HEK293 (cell line): ENCODE measurements at regions not wholly inside any gene's neighbourhood (a gene's known extent, or its start where the extent isn't known, plus 50 kb on each side); places are given as distances from the start of the nearest gene placed in this dataset.
A peak's percentile ranks its signal among the peaks of the same experiment; 100 is the strongest.

ENCODE experiments used
- CTCF ChIA-PET: fragments of 350-600 bp; formaldehyde crosslinking; extraction: SDS; loops from one replicate; lab custom pipeline; 2021; ENCODE audit warnings: antibody characterized with exemption; lab: Yijun Ruan, JAX
- POLR2A ChIA-PET: fragments of 300-600 bp; formaldehyde crosslinking; extraction: SDS; loops from one replicate; lab custom pipeline; 2020; ENCODE audit warnings: antibody characterized with exemption, inconsistent platforms; lab: Yijun Ruan, JAX
- H3K27ac ChIP-seq: fragments of 200-500 bp; sonication (Bioruptor generic); 2 replicates; pipeline ENCODE4 v1.5.1; 2014; ENCODE audit warnings: low read depth, low read length, control low read depth, inconsistent platforms; ENCODE audit errors: extremely low read depth
- H3K36me3 ChIP-seq, 2 experiments: fragments of 200-500 bp in 1 of 2; sonication (Bioruptor generic) in 1 of 2; 1 replicate in 1 of 2; 2 replicates in 1 of 2; pipeline ENCODE4 v1.5.1; 2014 to 2017; ENCODE audit warnings: inconsistent platforms in 2 of 2, low read length in 2 of 2; ENCODE audit not compliant: control insufficient read depth in 2 of 2, insufficient read depth in 1 of 2
- H3K4me1 ChIP-seq: fragments of 200-500 bp; sonication (Bioruptor generic); 2 replicates; pipeline ENCODE4 v1.5.1; 2014; ENCODE audit warnings: mild to moderate bottlenecking, low read length, inconsistent platforms; ENCODE audit not compliant: control insufficient read depth, insufficient read depth
- H3K4me3 ChIP-seq: 2 replicates; pipeline ENCODE4 v1.5.1; 2011; ENCODE audit warnings: low read depth, mild to moderate bottlenecking, control low read depth, low read length, moderate library complexity
- H3K9me3 ChIP-seq: fragments of 200-500 bp; sonication (Bioruptor generic); 2 replicates; pipeline ENCODE4 v1.5.1; 2014; ENCODE audit warnings: low read depth, low read length, inconsistent platforms; ENCODE audit not compliant: control insufficient read depth, insufficient read depth
- GLI4 ChIP-seq: fragments of 450-650 bp; formaldehyde crosslinking; IDR thresholded peaks from 2 replicates; pipeline ENCODE4 v1.5.1; 2016; ENCODE audit warnings: missing biosample characterization, missing genetic modification characterization
- HOXD13 ChIP-seq: sonication (generic); formaldehyde crosslinking; IDR thresholded peaks from 2 replicates; pipeline ENCODE4 v1.8.0; 2022; ENCODE audit warnings: missing genetic modification reagents, borderline replicate concordance
- INSM2 ChIP-seq: fragments of 450-650 bp; formaldehyde crosslinking; IDR thresholded peaks from 2 replicates; pipeline ENCODE4 v1.5.1; 2016; ENCODE audit warnings: missing biosample characterization, missing genetic modification characterization
- MEIS1 ChIP-seq: sonication (generic); formaldehyde crosslinking; IDR thresholded peaks from 2 replicates; pipeline ENCODE4 v1.8.1; 2022; ENCODE audit warnings: missing genetic modification reagents, mild to moderate bottlenecking, borderline replicate concordance
- SP7 ChIP-seq: fragments of 450-650 bp; formaldehyde crosslinking; IDR thresholded peaks from 2 replicates; pipeline ENCODE4 v1.5.1; 2016; ENCODE audit warnings: missing biosample characterization, missing genetic modification characterization
- ZFHX2 ChIP-seq: fragments of 450-650 bp; formaldehyde crosslinking; conservative IDR thresholded peaks from 2 replicates; pipeline ENCODE4 v1.5.1; 2016; ENCODE audit warnings: missing biosample characterization, missing genetic modification characterization
- ZNF155 ChIP-seq: fragments of 450-650 bp; formaldehyde crosslinking; IDR thresholded peaks from 2 replicates; pipeline ENCODE4 v1.5.1; 2016; ENCODE audit warnings: missing biosample characterization, missing genetic modification characterization
- ZNF174 ChIP-seq: fragments of 450-650 bp; formaldehyde crosslinking; IDR thresholded peaks from 2 replicates; pipeline ENCODE4 v1.5.0; 2017; ENCODE audit warnings: missing biosample characterization, mild to moderate bottlenecking, missing genetic modification characterization
- ZNF175 ChIP-seq: fragments of 450-650 bp; formaldehyde crosslinking; IDR thresholded peaks from 2 replicates; pipeline ENCODE4 v1.5.1; 2016; ENCODE audit warnings: missing biosample characterization, missing genetic modification characterization
- ZNF202 ChIP-seq: fragments of 450-650 bp; formaldehyde crosslinking; IDR thresholded peaks from 2 replicates; pipeline ENCODE4 v1.5.1; 2016; ENCODE audit warnings: missing biosample characterization, missing genetic modification characterization, borderline replicate concordance
- ZNF211 ChIP-seq: fragments of 450-650 bp; formaldehyde crosslinking; IDR thresholded peaks from 2 replicates; pipeline ENCODE4 v1.5.1; 2016; ENCODE audit warnings: low read depth, missing biosample characterization, missing genetic modification characterization
- ZNF24 ChIP-seq: fragments of 450-650 bp; formaldehyde crosslinking; IDR thresholded peaks from 2 replicates; pipeline ENCODE4 v1.5.1; 2016; ENCODE audit warnings: missing biosample characterization, missing genetic modification characterization
- ZNF335 ChIP-seq: fragments of 450-650 bp; formaldehyde crosslinking; conservative IDR thresholded peaks from 2 replicates; pipeline ENCODE4 v1.5.1; 2016; ENCODE audit warnings: missing biosample characterization, missing genetic modification characterization
- ZNF350 ChIP-seq: fragments of 450-650 bp; formaldehyde crosslinking; IDR thresholded peaks from 2 replicates; pipeline ENCODE4 v1.5.0; 2017; ENCODE audit warnings: missing biosample characterization, mild to moderate bottlenecking, missing genetic modification characterization
- ZNF354C ChIP-seq: fragments of 450-650 bp; formaldehyde crosslinking; IDR thresholded peaks from 2 replicates; pipeline ENCODE4 v1.5.1; 2016; ENCODE audit warnings: missing biosample characterization, missing genetic modification characterization, low read depth, borderline replicate concordance
- ZNF610 ChIP-seq: fragments of 450-650 bp; formaldehyde crosslinking; IDR thresholded peaks from 2 replicates; pipeline ENCODE4 v1.5.1; 2016; ENCODE audit warnings: missing biosample characterization, missing genetic modification characterization, borderline replicate concordance
- ZNF629 ChIP-seq: fragments of 450-650 bp; formaldehyde crosslinking; IDR thresholded peaks from 2 replicates; pipeline ENCODE4 v1.5.1; 2017; ENCODE audit warnings: missing biosample characterization, missing genetic modification characterization
- ZNF747 ChIP-seq: fragments of 450-650 bp; formaldehyde crosslinking; IDR thresholded peaks from 2 replicates; pipeline ENCODE4 v1.5.1; 2016; ENCODE audit warnings: missing biosample characterization, missing genetic modification characterization
- ZNF792 ChIP-seq: fragments of 450-650 bp; formaldehyde crosslinking; IDR thresholded peaks from 2 replicates; pipeline ENCODE4 v1.5.1; 2016; ENCODE audit warnings: missing biosample characterization, missing genetic modification characterization
- ZXDB ChIP-seq: fragments of 450-650 bp; formaldehyde crosslinking; IDR thresholded peaks from 2 replicates; pipeline ENCODE4 v1.5.1; 2016; ENCODE audit warnings: missing biosample characterization, missing genetic modification characterization
- TF ChIP-seq, protein P1 (sequence below): fragments of 450-650 bp; formaldehyde crosslinking; IDR thresholded peaks from 2 replicates; pipeline ENCODE4 v1.5.1; 2016; ENCODE audit warnings: missing biosample characterization, missing genetic modification characterization
- TF ChIP-seq, protein P2 (sequence below): fragments of 450-650 bp; formaldehyde crosslinking; IDR thresholded peaks from 2 replicates; pipeline ENCODE4; 2016; ENCODE audit warnings: missing biosample characterization, missing genetic modification characterization
- TF ChIP-seq, protein P3 (sequence below): sonication (generic); formaldehyde crosslinking; IDR thresholded peaks from 2 replicates; pipeline ENCODE4 v1.8.1; 2022; ENCODE audit warnings: mild to moderate bottlenecking, moderate library complexity, missing genetic modification reagents
- TF ChIP-seq, protein P4 (sequence below): fragments of 450-650 bp; formaldehyde crosslinking; IDR thresholded peaks from 2 replicates; pipeline ENCODE4 v1.5.1; 2017; ENCODE audit warnings: missing biosample characterization, mild to moderate bottlenecking, missing genetic modification characterization, moderate library complexity

DNA sequence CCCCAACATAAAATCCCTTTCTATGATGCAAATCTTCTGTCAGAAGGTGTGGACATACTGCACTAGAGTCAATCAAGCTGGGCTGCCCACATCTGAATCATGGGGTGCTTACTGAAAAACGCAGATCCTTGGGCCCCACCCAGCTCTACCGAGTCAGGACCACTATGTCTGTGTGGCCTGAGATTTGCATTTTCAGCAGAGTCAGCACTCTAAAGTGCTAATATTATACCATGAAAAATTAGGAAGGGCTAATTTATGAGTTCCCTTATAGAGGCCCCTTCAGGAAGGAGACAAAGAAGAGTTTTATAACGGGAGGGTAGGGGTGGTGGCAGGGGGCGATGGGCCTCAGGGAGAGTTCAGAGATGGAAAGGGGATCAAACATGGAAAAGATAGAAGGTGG, 163.3 kb upstream of the NABP1 start (continued):
- no peak for TF ChIP-seq GLI4 (tag by site-specific recombination)
- TF ChIP-seq ZNF350, result no peak
- TF ChIP-seq ZXDB (tag by site-specific recombination), result no peak
- TF ChIP-seq HOXD13 (CRISPR knock-in tag), result no peak
- TF ChIP-seq ZNF174 (tag by site-specific recombination), result no peak

GRCh38 chr2:191515551-191515950, 162.4 kb upstream of the NABP1 start:
- CTCF ChIA-PET, result interaction anchor here (0.6 to 1.4 kb wide), 4 partner anchors 24 to 351 kb away, joined by 3 to 5 read pairs (median 4); no protein-coding TSS in a partner anchor
- POLR2A ChIA-PET, result no interaction called here
- Histone ChIP-seq H3K4me3 (no peak overlapping the region), H3K4me1 (peaks cover 3% of the 10 kb centered on the region; the same call in 1 of the 2 replicates), H3K27ac (no peak overlapping the region), H3K9me3 (no peaks in the 10 kb centered on the region), H3K36me3 (no peaks in the 10 kb centered on the region)
- TF ChIP-seq, protein P1, sequence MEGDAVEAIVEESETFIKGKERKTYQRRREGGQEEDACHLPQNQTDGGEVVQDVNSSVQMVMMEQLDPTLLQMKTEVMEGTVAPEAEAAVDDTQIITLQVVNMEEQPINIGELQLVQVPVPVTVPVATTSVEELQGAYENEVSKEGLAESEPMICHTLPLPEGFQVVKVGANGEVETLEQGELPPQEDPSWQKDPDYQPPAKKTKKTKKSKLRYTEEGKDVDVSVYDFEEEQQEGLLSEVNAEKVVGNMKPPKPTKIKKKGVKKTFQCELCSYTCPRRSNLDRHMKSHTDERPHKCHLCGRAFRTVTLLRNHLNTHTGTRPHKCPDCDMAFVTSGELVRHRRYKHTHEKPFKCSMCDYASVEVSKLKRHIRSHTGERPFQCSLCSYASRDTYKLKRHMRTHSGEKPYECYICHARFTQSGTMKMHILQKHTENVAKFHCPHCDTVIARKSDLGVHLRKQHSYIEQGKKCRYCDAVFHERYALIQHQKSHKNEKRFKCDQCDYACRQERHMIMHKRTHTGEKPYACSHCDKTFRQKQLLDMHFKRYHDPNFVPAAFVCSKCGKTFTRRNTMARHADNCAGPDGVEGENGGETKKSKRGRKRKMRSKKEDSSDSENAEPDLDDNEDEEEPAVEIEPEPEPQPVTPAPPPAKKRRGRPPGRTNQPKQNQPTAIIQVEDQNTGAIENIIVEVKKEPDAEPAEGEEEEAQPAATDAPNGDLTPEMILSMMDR (tag by site-specific recombination), result no peak
- TF ChIP-seq ZNF211 (tag by site-specific recombination) (no peak), ZFHX2 (peak; percentile 40; the same call in 1 of the 2 replicates), SP7 (tag by site-specific recombination) (no peak)

DNA sequence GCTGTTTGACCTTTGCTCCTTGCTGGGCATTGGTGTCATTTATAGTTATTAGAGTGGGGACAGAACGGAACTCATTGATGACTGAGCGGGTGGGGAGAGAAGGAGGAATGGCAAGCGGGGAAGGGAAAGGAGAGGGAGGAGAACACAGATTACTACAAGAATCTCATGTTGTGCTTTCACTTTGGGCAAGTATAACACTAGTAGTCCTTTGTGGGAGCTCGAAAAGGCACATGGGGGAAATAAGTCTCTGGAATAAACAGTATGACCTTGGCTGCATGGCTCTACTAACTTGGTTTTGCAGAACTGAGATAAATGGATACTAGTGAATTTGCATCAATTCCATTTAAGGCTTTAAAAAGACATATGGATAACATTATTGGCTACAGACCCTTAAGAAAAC, 161.7 kb upstream of the NABP1 start:
- ChIA-PET POLR2A (no interaction called here), CTCF (interaction anchor here (0.6 to 1.4 kb wide), 2 partner anchors 23 to 732 kb away, joined by 3 to 5 read pairs; no protein-coding TSS in a partner anchor)
- H3K4me1 ChIP-seq, result peaks cover 3% of the 10 kb centered on the region; the same call in 1 of the 2 replicates
- H3K9me3 ChIP-seq, result no peaks in the 10 kb centered on the region
- H3K27ac ChIP-seq, result no peak overlapping the region
- no peaks in the 10 kb centered on the region for H3K36me3 ChIP-seq
- H3K4me3 ChIP-seq, result no peak overlapping the region
- TF ChIP-seq ZNF747 (tag by site-specific recombination), result no peak
- TF ChIP-seq ZNF335 (tag by site-specific recombination), result no peak
- no peak for TF ChIP-seq INSM2 (tag by site-specific recombination)
- TF ChIP-seq ZNF175 (tag by site-specific recombination), result no peak
- no peak for TF ChIP-seq MEIS1 (CRISPR knock-in tag)
- TF ChIP-seq ZNF792 (tag by site-specific recombination), result no peak
- no peak for TF ChIP-seq ZNF354C (tag by site-specific recombination)
- TF ChIP-seq ZNF202 (tag by site-specific recombination), result no peak
- TF ChIP-seq, protein P2, sequence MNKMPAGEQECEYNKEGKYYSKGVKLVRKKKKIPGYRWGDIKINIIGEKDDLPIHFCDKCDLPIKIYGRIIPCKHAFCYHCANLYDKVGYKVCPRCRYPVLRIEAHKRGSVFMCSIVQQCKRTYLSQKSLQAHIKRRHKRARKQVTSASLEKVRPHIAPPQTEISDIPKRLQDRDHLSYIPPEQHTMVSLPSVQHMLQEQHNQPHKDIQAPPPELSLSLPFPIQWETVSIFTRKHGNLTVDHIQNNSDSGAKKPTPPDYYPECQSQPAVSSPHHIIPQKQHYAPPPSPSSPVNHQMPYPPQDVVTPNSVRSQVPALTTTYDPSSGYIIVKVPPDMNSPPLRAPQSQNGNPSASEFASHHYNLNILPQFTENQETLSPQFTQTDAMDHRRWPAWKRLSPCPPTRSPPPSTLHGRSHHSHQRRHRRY, result no peak
- TF ChIP-seq ZNF629 (tag by site-specific recombination), result no peak
- TF ChIP-seq, protein P3, sequence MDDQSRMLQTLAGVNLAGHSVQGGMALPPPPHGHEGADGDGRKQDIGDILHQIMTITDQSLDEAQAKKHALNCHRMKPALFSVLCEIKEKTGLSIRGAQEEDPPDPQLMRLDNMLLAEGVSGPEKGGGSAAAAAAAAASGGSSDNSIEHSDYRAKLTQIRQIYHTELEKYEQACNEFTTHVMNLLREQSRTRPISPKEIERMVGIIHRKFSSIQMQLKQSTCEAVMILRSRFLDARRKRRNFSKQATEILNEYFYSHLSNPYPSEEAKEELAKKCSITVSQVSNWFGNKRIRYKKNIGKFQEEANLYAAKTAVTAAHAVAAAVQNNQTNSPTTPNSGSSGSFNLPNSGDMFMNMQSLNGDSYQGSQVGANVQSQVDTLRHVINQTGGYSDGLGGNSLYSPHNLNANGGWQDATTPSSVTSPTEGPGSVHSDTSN (CRISPR knock-in tag), result no peak
- no peak for TF ChIP-seq ZNF155 (tag by site-specific recombination)
- TF ChIP-seq ZNF24 (tag by site-specific recombination), result no peak
- TF ChIP-seq, protein P4, sequence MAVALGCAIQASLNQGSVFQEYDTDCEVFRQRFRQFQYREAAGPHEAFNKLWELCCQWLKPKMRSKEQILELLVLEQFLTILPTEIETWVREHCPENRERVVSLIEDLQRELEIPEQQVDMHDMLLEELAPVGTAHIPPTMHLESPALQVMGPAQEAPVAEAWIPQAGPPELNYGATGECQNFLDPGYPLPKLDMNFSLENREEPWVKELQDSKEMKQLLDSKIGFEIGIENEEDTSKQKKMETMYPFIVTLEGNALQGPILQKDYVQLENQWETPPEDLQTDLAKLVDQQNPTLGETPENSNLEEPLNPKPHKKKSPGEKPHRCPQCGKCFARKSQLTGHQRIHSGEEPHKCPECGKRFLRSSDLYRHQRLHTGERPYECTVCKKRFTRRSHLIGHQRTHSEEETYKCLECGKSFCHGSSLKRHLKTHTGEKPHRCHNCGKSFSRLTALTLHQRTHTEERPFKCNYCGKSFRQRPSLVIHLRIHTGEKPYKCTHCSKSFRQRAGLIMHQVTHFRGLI (tag by site-specific recombination), result no peak
- no peak for TF ChIP-seq ZNF610 (tag by site-specific recombination)
